ENCODE measurements at regions not wholly inside any gene's neighbourhood (a gene's known extent, or its start where the extent isn't known, plus 50 kb on each side); places are given as distances from the start of the nearest gene placed in this dataset.

- TF ChIP-seq CTCF (IDR thresholded peaks at IDR 0.05): no peak
- no peak for TF ChIP-seq POLR2A (IDR thresholded peaks at IDR 0.05)
These were observed 235.9 kb upstream of the ARHGAP20 start for GRCh38 chr11:110948112-110948511.

Data from uterus (tissue), 2 donors.